Gastrocnemius medialis (tissue), 4 donors: ENCODE measurements at regions not wholly inside any gene's neighbourhood (a gene's known extent, or its start where the extent isn't known, plus 50 kb on each side); places are given as distances from the start of the nearest gene placed in this dataset.

Source experiments
- ATAC-seq, 2 donors: fragments of 150-250 bp; one replicate each; pipeline ENCODE4 v1.9.1; 2016
- DNase-seq, 2 donors: peaks; one replicate each; pipeline ENCODE4 v3.0.0-alpha.2; 2019
- H3K27ac ChIP-seq, 4 donors: fragments of 200-600 bp; sonication (generic); 1 replicate in 1 of 4; 2 replicates in 3 of 4; pipeline ENCODE4 v1.5.1; 2016 to 2018; ENCODE audit warnings: mild to moderate bottlenecking in 2 of 4, moderate library complexity in 1 of 4
- H3K27me3 ChIP-seq, 3 donors: fragments of 200-600 bp; sonication (generic) in 2 of 3; 1 replicate in 1 of 3; 2 replicates in 2 of 3; pipeline versions ENCODE4 v1.5.1 to v1.6.0; 2016 to 2019; ENCODE audit warnings: mild to moderate bottlenecking in 1 of 3, moderate library complexity in 1 of 3
- H3K36me3 ChIP-seq, 2 donors: fragments of 200-600 bp; sonication (generic) in 1 of 2; one replicate each; pipeline ENCODE4 v1.5.1; 2017 to 2018
- H3K4me1 ChIP-seq, 2 donors: fragments of 200-600 bp; sonication (generic) in 1 of 2; one replicate each; pipeline ENCODE4 v1.5.1; 2016 to 2017; ENCODE audit warnings: mild to moderate bottlenecking in 2 of 2
- H3K4me3 ChIP-seq, 4 donors: fragments of 200-600 bp; sonication (generic) in 3 of 4; 1 replicate in 1 of 4; 2 replicates in 3 of 4; pipeline ENCODE4 v1.5.1; 2016 to 2019; ENCODE audit warnings: mild to moderate bottlenecking in 2 of 4
- H3K9me3 ChIP-seq, 3 donors: fragments of 200-600 bp; sonication (generic) in 2 of 3; 1 replicate in 1 of 3; 2 replicates in 2 of 3; pipeline ENCODE4 v1.5.1; 2016 to 2019
- POLR2A ChIP-seq, 2 donors: fragments of 450-650 bp; IDR thresholded peaks; one replicate each; pipeline ENCODE4 v1.6.1; 2017; ENCODE audit warnings: antibody characterized with exemption in 2 of 2, mild to moderate bottlenecking in 2 of 2, moderate library complexity in 2 of 2
- in situ Hi-C, 4 donors: fragments of 200-750 bp; cut with MboI; loops; one replicate each; pipeline versions ENCODE4 v1.15.0 to v1.8.0; 2017; ENCODE audit warnings: low sequenced_read_pairs in 4 of 4
- intact Hi-C: fragments of 100-400 bp; cut with DNase I; formaldehyde crosslinking; loops from one replicate; pipeline ENCODE4 v1.15.1; 2023; ENCODE audit warnings: low total_unique reads
- TF ChIP-seq, protein P1 (sequence below), 5 experiments: fragments of 450-650 bp in 3 of 5; fragments of 200-600 bp in 2 of 5; sonication (generic) in 2 of 5; IDR thresholded peaks in 4 of 5; conservative IDR thresholded peaks in 1 of 5; 1 replicate in 4 of 5; 2 replicates in 1 of 5; pipeline ENCODE4 v1.5.1; 2016 to 2019; ENCODE audit warnings: antibody characterized with exemption in 5 of 5, mild to moderate bottlenecking in 3 of 5, moderate library complexity in 3 of 5

DNA sequence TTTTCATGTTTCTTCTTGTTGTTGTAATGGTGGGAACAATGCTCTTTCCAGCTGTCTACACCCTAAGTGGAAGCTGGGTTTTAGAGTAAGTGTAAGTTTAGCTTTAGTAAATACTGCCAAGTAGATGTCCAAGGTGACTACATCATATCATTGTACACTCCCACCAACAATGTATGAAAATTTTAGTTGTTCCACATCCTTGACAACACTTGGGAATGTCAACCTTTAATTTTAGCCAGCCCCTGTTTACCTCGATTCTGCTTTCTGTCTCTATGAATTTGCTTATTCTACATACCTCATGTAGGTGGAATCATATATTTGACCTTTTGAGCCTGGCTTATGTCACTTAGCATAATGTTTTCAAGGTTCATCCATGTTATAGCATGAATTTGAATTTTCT, 93.0 kb downstream of the MTPAP start:
- DNase-seq: no peak
- Histone ChIP-seq H3K4me1 (no peaks in the 10 kb centered on the region), H3K27ac (no peak overlapping the region), H3K9me3 (no peaks in the 10 kb centered on the region), H3K4me3 (no peak overlapping the region), H3K36me3 (no peaks in the 10 kb centered on the region), H3K27me3 (no peaks in the 10 kb centered on the region)
- in situ Hi-C loops (no loop called here), intact Hi-C loops (no loop called here)
- ATAC-seq: no peak
- TF ChIP-seq, protein P1, sequence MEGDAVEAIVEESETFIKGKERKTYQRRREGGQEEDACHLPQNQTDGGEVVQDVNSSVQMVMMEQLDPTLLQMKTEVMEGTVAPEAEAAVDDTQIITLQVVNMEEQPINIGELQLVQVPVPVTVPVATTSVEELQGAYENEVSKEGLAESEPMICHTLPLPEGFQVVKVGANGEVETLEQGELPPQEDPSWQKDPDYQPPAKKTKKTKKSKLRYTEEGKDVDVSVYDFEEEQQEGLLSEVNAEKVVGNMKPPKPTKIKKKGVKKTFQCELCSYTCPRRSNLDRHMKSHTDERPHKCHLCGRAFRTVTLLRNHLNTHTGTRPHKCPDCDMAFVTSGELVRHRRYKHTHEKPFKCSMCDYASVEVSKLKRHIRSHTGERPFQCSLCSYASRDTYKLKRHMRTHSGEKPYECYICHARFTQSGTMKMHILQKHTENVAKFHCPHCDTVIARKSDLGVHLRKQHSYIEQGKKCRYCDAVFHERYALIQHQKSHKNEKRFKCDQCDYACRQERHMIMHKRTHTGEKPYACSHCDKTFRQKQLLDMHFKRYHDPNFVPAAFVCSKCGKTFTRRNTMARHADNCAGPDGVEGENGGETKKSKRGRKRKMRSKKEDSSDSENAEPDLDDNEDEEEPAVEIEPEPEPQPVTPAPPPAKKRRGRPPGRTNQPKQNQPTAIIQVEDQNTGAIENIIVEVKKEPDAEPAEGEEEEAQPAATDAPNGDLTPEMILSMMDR (IDR thresholded peaks at IDR 0.05 in 4 of 5, conservative IDR thresholded peaks at IDR 0.05 in 1 of 5): no peak
- no peak for TF ChIP-seq POLR2A (IDR thresholded peaks at IDR 0.05)

DNA sequence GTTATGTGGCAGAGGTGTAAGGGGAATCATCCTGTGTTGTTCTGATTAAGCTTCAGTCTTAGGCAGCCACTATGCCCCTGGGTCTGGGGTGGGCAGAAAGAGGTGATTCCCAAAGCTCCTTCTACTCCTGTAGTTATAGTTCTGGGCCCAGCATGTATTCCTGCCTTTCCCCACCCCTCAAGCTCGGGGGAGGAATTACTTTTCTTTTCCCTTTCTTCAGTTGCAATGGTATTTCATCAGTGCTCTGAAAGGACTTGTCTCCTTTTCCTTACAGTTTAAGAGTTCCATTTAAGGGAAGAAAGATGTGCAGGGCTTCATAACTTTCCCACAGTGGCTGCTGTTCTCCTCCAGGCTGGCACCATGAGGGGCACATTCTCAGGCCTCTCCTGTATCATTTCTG, 94.2 kb downstream of the MTPAP start:
- no peaks in the 10 kb centered on the region for H3K4me1 ChIP-seq
- ATAC-seq (no peak), DNase-seq (no peak)
- intact Hi-C loops (no loop called here), in situ Hi-C loops (no loop called here)
- no peak overlapping the region for H3K27ac ChIP-seq
- H3K4me3 ChIP-seq: no peak overlapping the region
- no peaks in the 10 kb centered on the region for H3K27me3 ChIP-seq
- no peak for TF ChIP-seq POLR2A (IDR thresholded peaks at IDR 0.05)
- TF ChIP-seq, protein P1 (IDR thresholded peaks at IDR 0.05 in 4 of 5, conservative IDR thresholded peaks at IDR 0.05 in 1 of 5): no peak
- H3K9me3 ChIP-seq: no peaks in the 10 kb centered on the region
- no peaks in the 10 kb centered on the region for H3K36me3 ChIP-seq

DNA sequence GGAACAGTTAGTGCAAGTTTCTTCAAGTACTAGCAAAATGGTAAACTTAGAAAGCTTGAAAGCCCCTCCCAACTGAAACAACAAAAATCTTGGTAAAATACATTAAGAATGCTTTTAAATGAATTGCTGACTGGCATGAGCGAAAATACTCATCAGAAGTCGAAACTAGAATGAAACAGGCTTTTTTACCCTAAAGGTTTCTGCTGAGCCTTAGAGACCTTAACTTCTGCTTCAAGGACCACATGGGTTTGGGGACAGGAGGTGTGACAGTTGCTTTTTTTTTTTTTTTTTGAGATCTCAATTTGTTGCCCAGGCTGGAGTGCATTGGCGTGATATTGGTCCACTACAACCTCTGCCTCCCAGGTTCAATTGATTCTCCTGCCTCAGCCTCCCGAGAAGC, 100.3 kb downstream of the MTPAP start:
- TF ChIP-seq POLR2A (IDR thresholded peaks at IDR 0.05): no peak
- TF ChIP-seq, protein P1 (IDR thresholded peaks at IDR 0.05 in 4 of 5, conservative IDR thresholded peaks at IDR 0.05 in 1 of 5): no peak
- no peak overlapping the region for H3K27ac ChIP-seq
- no peaks in the 10 kb centered on the region for H3K27me3 ChIP-seq
- H3K4me3 ChIP-seq: no peak overlapping the region
- no peaks in the 10 kb centered on the region for H3K9me3 ChIP-seq
- no peaks in the 10 kb centered on the region for H3K4me1 ChIP-seq
- DNase-seq (no peak), ATAC-seq (no peak)
- no peaks in the 10 kb centered on the region for H3K36me3 ChIP-seq
- in situ Hi-C loops: loop anchor here in 2 of 4 donors (10.0 to 25.0 kb wide), 2 partner anchors 236 to 254 kb away; no protein-coding TSS in a partner anchor
- intact Hi-C loops: no loop called here

DNA sequence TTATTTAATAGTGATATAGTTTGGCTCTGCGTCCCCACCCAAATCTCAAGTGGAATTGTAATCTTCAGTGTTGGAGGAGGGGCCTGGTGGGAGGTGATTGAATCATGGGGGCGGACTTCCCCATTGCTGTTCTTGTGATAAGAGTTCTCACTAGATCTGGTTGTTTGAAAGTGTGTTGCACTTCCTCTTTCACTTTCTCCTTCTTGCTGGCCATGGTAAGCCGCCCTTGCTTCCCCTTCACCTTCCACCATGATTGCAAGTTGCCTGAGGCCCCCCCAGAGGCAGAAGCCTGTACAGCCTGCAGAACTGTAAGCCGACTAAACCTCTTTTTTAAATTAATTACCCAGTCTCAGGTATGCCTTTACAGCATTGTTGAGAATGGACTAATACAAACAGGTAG, 101.4 kb downstream of the MTPAP start:
- in situ Hi-C loops: loop anchor here in 2 of 4 donors (10.0 to 25.0 kb wide), 2 partner anchors 235 to 253 kb away; no protein-coding TSS in a partner anchor

More for the DNA sequence above, 101.4 kb downstream of the MTPAP start:
- no peak overlapping the region for H3K27ac ChIP-seq
- H3K9me3 ChIP-seq: no peaks in the 10 kb centered on the region
- DNase-seq (no peak), ATAC-seq (no peak)
- H3K4me1 ChIP-seq: no peaks in the 10 kb centered on the region
- no peaks in the 10 kb centered on the region for H3K27me3 ChIP-seq
- no peak overlapping the region for H3K4me3 ChIP-seq
- no peaks in the 10 kb centered on the region for H3K36me3 ChIP-seq
- intact Hi-C loops: no loop called here
- TF ChIP-seq, protein P1 (IDR thresholded peaks at IDR 0.05 in 4 of 5, conservative IDR thresholded peaks at IDR 0.05 in 1 of 5): no peak
- no peak for TF ChIP-seq POLR2A (IDR thresholded peaks at IDR 0.05)
